CD4-positive, alpha-beta T cell (primary cell): ENCODE measurements at regions not wholly inside any gene's neighbourhood (a gene's known extent, or its start where the extent isn't known, plus 50 kb on each side); places are given as distances from the start of the nearest gene placed in this dataset.

Source experiments
- ATAC-seq: fragments of 200-7000 bp; cut with Tn5 transposase; one replicate; pipeline ENCODE4 v1.10.0; 2022; ENCODE audit warnings: mild to moderate bottlenecking; ENCODE audit not compliant: poor library complexity
- CTCF ChIA-PET: fragments of 350-600 bp; sonication (Branson Sonifier 250); formaldehyde crosslinking; loops from one replicate; lab custom pipeline; 2021; ENCODE audit warnings: antibody characterized with exemption, inconsistent platforms; lab: Charles Lee
- POLR2A ChIA-PET: fragments of 350-600 bp; sonication (Branson Sonifier 250); formaldehyde crosslinking; loops from one replicate; lab custom pipeline; 2021; ENCODE audit warnings: antibody characterized with exemption, inconsistent platforms; lab: Charles Lee
- DNase-seq, 14 experiments: peaks; one replicate each; pipeline ENCODE4 v3.0.0-alpha.2; 2013 to 2020; ENCODE audit warnings: mixed read lengths in 2 of 14
- H3K27ac ChIP-seq, 2 donors: one replicate each; pipeline versions ENCODE4 v1.5.1 to v1.7.0; 2013; ENCODE audit warnings: low read length in 2 of 2, low read depth in 1 of 2, mild to moderate bottlenecking in 1 of 2
- H3K27me3 ChIP-seq, 2 experiments: 1 replicate in 1 of 2; 2 replicates in 1 of 2; pipeline versions ENCODE4 v1.6.1 to v1.7.0; 2013; ENCODE audit warnings: low read length in 2 of 2, control low read depth in 1 of 2, mild to moderate bottlenecking in 1 of 2, moderate library complexity in 1 of 2; ENCODE audit not compliant: insufficient read depth in 2 of 2, control insufficient read depth in 1 of 2
- H3K36me3 ChIP-seq: one replicate; pipeline ENCODE4 v1.6.1; 2013; ENCODE audit warnings: low read length, control low read depth; ENCODE audit not compliant: insufficient read depth
- H3K4me1 ChIP-seq: one replicate; pipeline ENCODE4 v1.6.1; 2013; ENCODE audit warnings: low read length, control low read depth; ENCODE audit not compliant: insufficient read depth
- H3K4me3 ChIP-seq: one replicate; pipeline ENCODE4 v1.5.1; 2013; ENCODE audit warnings: mild to moderate bottlenecking, low read length, moderate library complexity
- H3K9me3 ChIP-seq, 2 experiments: 1 replicate in 1 of 2; 2 replicates in 1 of 2; pipeline versions ENCODE4 v1.6.1 to v1.7.0; 2013; ENCODE audit warnings: low read length in 2 of 2, mild to moderate bottlenecking in 2 of 2, control low read depth in 1 of 2, moderate library complexity in 1 of 2; ENCODE audit not compliant: control insufficient read depth in 1 of 2, insufficient read depth in 1 of 2
- H3K27ac Mint-ChIP-seq: one replicate; pipeline ENCODE4 v1.8.0; 2020; ENCODE audit warnings: mixed read lengths
- H3K27me3 Mint-ChIP-seq: one replicate; pipeline ENCODE4 v1.8.0; 2021; ENCODE audit warnings: mixed read lengths
- H3K36me3 Mint-ChIP-seq: one replicate; pipeline ENCODE4 v1.8.0; 2021; ENCODE audit warnings: low read depth, mixed read lengths
- H3K4me1 Mint-ChIP-seq: one replicate; pipeline ENCODE4 v1.8.0; 2021; ENCODE audit warnings: low read depth, mixed read lengths
- H3K4me3 Mint-ChIP-seq: one replicate; pipeline ENCODE4 v1.8.0; 2020; ENCODE audit warnings: mild to moderate bottlenecking, mixed read lengths
- H3K9me3 Mint-ChIP-seq: one replicate; pipeline ENCODE4 v1.8.0; 2020; ENCODE audit warnings: mixed read lengths
- intact Hi-C, 2 experiments: fragments of 100-400 bp; cut with DNase I in 1 of 2; cut with micrococcal nuclease in 1 of 2; formaldehyde crosslinking; loops; one replicate each; pipeline versions ENCODE4 v1.15.1 to v1.9.0; 2023 to 2025; cut with DNase I, micrococcal nuclease
- TF ChIP-seq, protein P1 (sequence below): fragments of 200-600 bp; IDR thresholded peaks from one replicate; pipeline ENCODE4 v1.8.0; 2022; ENCODE audit warnings: antibody characterized with exemption, mild to moderate bottlenecking

DNA sequence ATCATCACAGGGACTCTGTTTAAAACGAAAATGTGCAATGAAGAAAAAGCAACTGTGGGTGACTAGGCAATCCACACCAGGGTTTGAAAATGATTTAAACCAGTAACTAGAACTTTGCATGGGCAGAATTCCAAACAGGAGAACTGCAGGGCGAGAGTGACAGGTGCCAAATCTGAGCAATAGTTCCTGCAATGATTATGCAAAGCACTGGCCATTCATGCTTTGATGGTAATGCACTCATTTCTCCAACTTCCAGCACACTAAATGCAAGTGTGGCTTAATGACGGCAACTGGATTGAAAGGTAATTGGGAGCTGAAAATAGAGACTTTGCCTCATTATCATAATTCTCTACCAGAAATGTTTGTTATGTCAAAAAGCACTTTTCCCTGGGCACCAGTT lies 140.5 kb upstream of the TMCC3 start:
- Mint-ChIP-seq H3K9me3 (no peaks in the 10 kb centered on the region), H3K4me1 (peaks cover 11% of the 10 kb centered on the region), H3K4me3 (no peak overlapping the region), H3K36me3 (no peaks in the 10 kb centered on the region), H3K27me3 (no peaks in the 10 kb centered on the region), H3K27ac (no peak overlapping the region)
- Histone ChIP-seq H3K4me3 (no peak overlapping the region), H3K27ac (no peak overlapping the region), H3K9me3 (no peaks in the 10 kb centered on the region), H3K27me3 (no peaks in the 10 kb centered on the region), H3K4me1 (no peaks in the 10 kb centered on the region), H3K36me3 (no peaks in the 10 kb centered on the region)
- ChIA-PET CTCF (no interaction called here), POLR2A (no interaction called here)
- intact Hi-C loops: no loop called here
- ATAC-seq (no peak), DNase-seq (no peak)
- TF ChIP-seq, protein P1, sequence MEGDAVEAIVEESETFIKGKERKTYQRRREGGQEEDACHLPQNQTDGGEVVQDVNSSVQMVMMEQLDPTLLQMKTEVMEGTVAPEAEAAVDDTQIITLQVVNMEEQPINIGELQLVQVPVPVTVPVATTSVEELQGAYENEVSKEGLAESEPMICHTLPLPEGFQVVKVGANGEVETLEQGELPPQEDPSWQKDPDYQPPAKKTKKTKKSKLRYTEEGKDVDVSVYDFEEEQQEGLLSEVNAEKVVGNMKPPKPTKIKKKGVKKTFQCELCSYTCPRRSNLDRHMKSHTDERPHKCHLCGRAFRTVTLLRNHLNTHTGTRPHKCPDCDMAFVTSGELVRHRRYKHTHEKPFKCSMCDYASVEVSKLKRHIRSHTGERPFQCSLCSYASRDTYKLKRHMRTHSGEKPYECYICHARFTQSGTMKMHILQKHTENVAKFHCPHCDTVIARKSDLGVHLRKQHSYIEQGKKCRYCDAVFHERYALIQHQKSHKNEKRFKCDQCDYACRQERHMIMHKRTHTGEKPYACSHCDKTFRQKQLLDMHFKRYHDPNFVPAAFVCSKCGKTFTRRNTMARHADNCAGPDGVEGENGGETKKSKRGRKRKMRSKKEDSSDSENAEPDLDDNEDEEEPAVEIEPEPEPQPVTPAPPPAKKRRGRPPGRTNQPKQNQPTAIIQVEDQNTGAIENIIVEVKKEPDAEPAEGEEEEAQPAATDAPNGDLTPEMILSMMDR: no peak

DNA sequence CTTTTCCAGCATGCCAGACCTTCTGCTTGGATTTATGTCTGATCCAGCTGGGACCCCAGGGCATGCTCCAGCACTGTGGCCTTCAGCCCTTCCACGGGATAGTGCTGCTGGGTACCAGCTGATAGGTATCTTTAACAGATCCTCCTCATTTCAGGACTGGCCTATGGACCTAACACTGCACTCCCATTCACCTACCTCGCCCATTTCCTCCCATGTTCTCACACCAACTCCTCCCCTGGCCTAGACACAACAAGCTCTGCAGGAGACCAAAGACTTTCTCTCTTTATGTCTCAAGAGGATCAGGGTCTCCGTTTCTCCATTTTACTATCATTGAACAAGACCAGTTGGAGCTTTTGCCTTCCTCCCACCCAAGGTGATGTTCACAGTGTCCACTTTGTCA lies 140.0 kb upstream of the TMCC3 start:
- no peak for ATAC-seq
- no peak overlapping the region for H3K27ac ChIP-seq
- peaks cover 11% of the 10 kb centered on the region for H3K4me1 Mint-ChIP-seq

DNA sequence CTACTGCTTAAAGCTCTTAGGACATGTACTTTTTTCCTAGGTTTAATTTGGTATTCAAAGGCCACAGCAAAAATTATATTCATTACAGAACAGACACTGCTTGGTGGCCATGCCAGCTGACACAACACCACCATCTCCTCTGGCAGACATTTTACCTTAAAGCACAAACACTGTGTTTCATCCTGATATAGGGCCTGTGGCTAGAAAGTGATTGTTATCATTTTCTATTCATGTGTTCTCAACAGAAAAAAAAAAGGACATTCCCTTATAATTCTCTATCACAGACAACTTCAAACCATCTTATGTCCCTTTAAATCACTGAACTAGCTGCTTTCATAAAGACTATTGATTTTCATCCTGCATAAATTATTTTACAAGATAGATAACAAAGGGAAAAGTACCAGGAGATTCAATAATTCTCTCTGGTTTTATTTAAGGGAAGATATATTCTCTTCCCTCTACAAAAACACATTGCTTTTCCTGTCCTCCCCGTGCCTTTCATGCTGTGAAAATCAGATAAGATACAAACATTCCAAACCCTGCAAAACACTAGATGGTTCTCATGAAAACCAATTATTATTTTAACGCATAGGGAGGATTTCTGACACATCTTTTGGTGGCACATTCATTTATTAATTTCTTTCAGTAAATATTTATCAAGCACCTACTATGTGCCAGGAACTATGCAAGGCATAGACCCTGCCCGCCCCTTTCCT lies 139.3 kb upstream of the TMCC3 start:
- CTCF ChIA-PET: no interaction called here
- Histone ChIP-seq H3K4me3 (no peak overlapping the region), H3K27ac (no peak overlapping the region), H3K27me3 (no peaks in the 10 kb centered on the region), H3K9me3 (no peaks in the 10 kb centered on the region), H3K36me3 (no peaks in the 10 kb centered on the region), H3K4me1 (no peaks in the 10 kb centered on the region)
- POLR2A ChIA-PET: no interaction called here
- Mint-ChIP-seq H3K4me1 (peaks cover 6% of the 10 kb centered on the region), H3K27me3 (no peaks in the 10 kb centered on the region), H3K9me3 (no peaks in the 10 kb centered on the region), H3K4me3 (no peak overlapping the region), H3K36me3 (no peaks in the 10 kb centered on the region), H3K27ac (no peak overlapping the region)
- ATAC-seq: no peak
- intact Hi-C loops: no loop called here
- no peak for DNase-seq
- TF ChIP-seq, protein P1: no peak

More for the DNA sequence above, 140.0 kb upstream of the TMCC3 start:
- no peak overlapping the region for H3K4me3 Mint-ChIP-seq
- no peak for DNase-seq
- Histone ChIP-seq H3K9me3 (no peaks in the 10 kb centered on the region), H3K36me3 (no peaks in the 10 kb centered on the region), H3K27me3 (no peaks in the 10 kb centered on the region), H3K4me3 (no peak overlapping the region), H3K4me1 (no peaks in the 10 kb centered on the region)
- CTCF ChIA-PET: no interaction called here
- H3K36me3 Mint-ChIP-seq: no peaks in the 10 kb centered on the region
- intact Hi-C loops: no loop called here
- H3K27ac Mint-ChIP-seq: no peak overlapping the region
- no peaks in the 10 kb centered on the region for H3K9me3 Mint-ChIP-seq
- POLR2A ChIA-PET: no interaction called here
- TF ChIP-seq, protein P1: no peak
- no peaks in the 10 kb centered on the region for H3K27me3 Mint-ChIP-seq
